Putamen (tissue), 1 donor: ENCODE measurements at regions not wholly inside any gene's neighbourhood (a gene's known extent, or its start where the extent isn't known, plus 50 kb on each side); places are given as distances from the start of the nearest gene placed in this dataset.

ENCODE experiments used
- DNase-seq: peaks from one replicate; pipeline ENCODE4 v3.0.0-alpha.2; 2016; ENCODE audit warnings: low spot score

GRCh38 chr7:9856668-9857067 is 1117.0 kb upstream of the PHF14 start:
- DNase-seq: no peak

- no peak for DNase-seq
Observed at GRCh38 chr7:9863545-9863944, 1110.1 kb upstream of the PHF14 start.

- no peak for DNase-seq
Observed at GRCh38 chr7:9869151-9869550, 1104.5 kb upstream of the PHF14 start.

GRCh38 chr7:9869566-9869965 is 1104.1 kb upstream of the PHF14 start:
- no peak for DNase-seq

GRCh38 chr7:9870674-9871073 is 1103.0 kb upstream of the PHF14 start:
- no peak for DNase-seq

- DNase-seq: no peak
Observed at GRCh38 chr7:9874182-9874581, 1099.5 kb upstream of the PHF14 start.

GRCh38 chr7:9876053-9876452 is 1097.6 kb upstream of the PHF14 start:
- no peak for DNase-seq

- DNase-seq: no peak
Observed at GRCh38 chr7:9889554-9889953, 1084.1 kb upstream of the PHF14 start.

GRCh38 chr7:9890092-9890491 is 1083.6 kb upstream of the PHF14 start:
- no peak for DNase-seq

GRCh38 chr7:9891056-9891455 is 1082.6 kb upstream of the PHF14 start:
- DNase-seq: no peak

GRCh38 chr7:9900339-9900738 is 1073.3 kb upstream of the PHF14 start:
- no peak for DNase-seq

GRCh38 chr7:9921326-9921725 is 1052.3 kb upstream of the PHF14 start:
- DNase-seq: no peak

- no peak for DNase-seq
Observed at GRCh38 chr7:9937944-9938631, 1035.6 kb upstream of the PHF14 start.

GRCh38 chr7:9939176-9939575 is 1034.5 kb upstream of the PHF14 start:
- no peak for DNase-seq

GRCh38 chr7:9945131-9945530 is 1028.5 kb upstream of the PHF14 start:
- no peak for DNase-seq

GRCh38 chr7:9945857-9946256 is 1027.8 kb upstream of the PHF14 start:
- DNase-seq: no peak

GRCh38 chr7:9955138-9955537 is 1018.5 kb upstream of the PHF14 start:
- DNase-seq: no peak

GRCh38 chr7:9958486-9958885 is 1015.2 kb upstream of the PHF14 start:
- DNase-seq: no peak

GRCh38 chr7:9960460-9960859 is 1013.2 kb upstream of the PHF14 start:
- DNase-seq: no peak

- DNase-seq: no peak
Observed at GRCh38 chr7:9961161-9961922, 1012.3 kb upstream of the PHF14 start.

- DNase-seq: no peak
Observed at GRCh38 chr7:9962742-9963141, 1010.9 kb upstream of the PHF14 start.

- DNase-seq: no peak
Observed at GRCh38 chr7:9978106-9979064, 995.3 kb upstream of the PHF14 start.
